IPS-15b (cell line): ENCODE measurements at regions not wholly inside any gene's neighbourhood (a gene's known extent, or its start where the extent isn't known, plus 50 kb on each side); places are given as distances from the start of the nearest gene placed in this dataset.

ENCODE experiments used
- H3K27me3 ChIP-seq: one replicate; pipeline ENCODE4 v1.6.1; 2013; ENCODE audit warnings: low read length; ENCODE audit not compliant: control insufficient read depth, insufficient read depth
- H3K36me3 ChIP-seq: one replicate; pipeline ENCODE4 v1.6.1; 2013; ENCODE audit warnings: low read length; ENCODE audit not compliant: control insufficient read depth, insufficient read depth
- H3K4me1 ChIP-seq: one replicate; pipeline ENCODE4 v1.6.1; 2013; ENCODE audit warnings: mild to moderate bottlenecking, low read length; ENCODE audit not compliant: control insufficient read depth, insufficient read depth
- H3K4me3 ChIP-seq: one replicate; pipeline ENCODE4 v1.5.1; 2013; ENCODE audit warnings: low read depth, low read length
- H3K9ac ChIP-seq: one replicate; pipeline ENCODE4 v1.6.1; 2013; ENCODE audit warnings: low read depth, mild to moderate bottlenecking, low read length
- H3K9me3 ChIP-seq: one replicate; pipeline ENCODE4 v1.6.1; 2013; ENCODE audit warnings: mild to moderate bottlenecking, low read length; ENCODE audit not compliant: control insufficient read depth, insufficient read depth

- Histone ChIP-seq H3K36me3 (no peaks in the 10 kb centered on the region), H3K27me3 (no peaks in the 10 kb centered on the region), H3K4me3 (no peak overlapping the region), H3K9me3 (no peaks in the 10 kb centered on the region), H3K4me1 (peaks cover 10% of the 10 kb centered on the region), H3K9ac (no peak overlapping the region)
These were observed 156.8 kb upstream of the GPR26 start for GRCh38 chr10:123509338-123509737.

- Histone ChIP-seq H3K4me1 (peaks cover 10% of the 10 kb centered on the region), H3K9me3 (no peaks in the 10 kb centered on the region), H3K9ac (no peak overlapping the region), H3K4me3 (no peak overlapping the region), H3K27me3 (no peaks in the 10 kb centered on the region), H3K36me3 (no peaks in the 10 kb centered on the region)
These were observed 153.0 kb upstream of the GPR26 start for GRCh38 chr10:123512901-123513775.

GRCh38 chr10:123513870-123514269 lies 152.3 kb upstream of the GPR26 start:
- no peaks in the 10 kb centered on the region for H3K36me3 ChIP-seq
- no peaks in the 10 kb centered on the region for H3K9me3 ChIP-seq
- no peak overlapping the region for H3K4me3 ChIP-seq
- no peak overlapping the region for H3K9ac ChIP-seq
- H3K4me1 ChIP-seq, result peaks cover 10% of the 10 kb centered on the region
- no peaks in the 10 kb centered on the region for H3K27me3 ChIP-seq

- Histone ChIP-seq H3K4me1 (peaks cover 10% of the 10 kb centered on the region), H3K4me3 (no peak overlapping the region), H3K9ac (no peak overlapping the region), H3K36me3 (no peaks in the 10 kb centered on the region), H3K9me3 (no peaks in the 10 kb centered on the region), H3K27me3 (no peaks in the 10 kb centered on the region)
These were observed 151.2 kb upstream of the GPR26 start for GRCh38 chr10:123514996-123515395.

GRCh38 chr10:123515661-123516060 lies 150.5 kb upstream of the GPR26 start:
- no peaks in the 10 kb centered on the region for H3K36me3 ChIP-seq
- no peak overlapping the region for H3K4me3 ChIP-seq
- H3K9ac ChIP-seq, result no peak overlapping the region
- H3K9me3 ChIP-seq, result no peaks in the 10 kb centered on the region
- no peaks in the 10 kb centered on the region for H3K27me3 ChIP-seq
- peaks cover 10% of the 10 kb centered on the region for H3K4me1 ChIP-seq

GRCh38 chr10:123516291-123516690 lies 149.9 kb upstream of the GPR26 start:
- H3K9ac ChIP-seq, result no peak overlapping the region
- no peaks in the 10 kb centered on the region for H3K9me3 ChIP-seq
- H3K27me3 ChIP-seq, result no peaks in the 10 kb centered on the region
- H3K4me1 ChIP-seq, result peaks cover 10% of the 10 kb centered on the region
- no peaks in the 10 kb centered on the region for H3K36me3 ChIP-seq
- H3K4me3 ChIP-seq, result no peak overlapping the region

- Histone ChIP-seq H3K36me3 (no peaks in the 10 kb centered on the region), H3K27me3 (no peaks in the 10 kb centered on the region), H3K4me3 (no peak overlapping the region), H3K4me1 (peaks cover 10% of the 10 kb centered on the region), H3K9ac (no peak overlapping the region), H3K9me3 (no peaks in the 10 kb centered on the region)
These were observed 148.7 kb upstream of the GPR26 start for GRCh38 chr10:123517426-123517825.

- Histone ChIP-seq H3K9me3 (no peaks in the 10 kb centered on the region), H3K27me3 (no peaks in the 10 kb centered on the region), H3K4me1 (peaks cover 10% of the 10 kb centered on the region)
These were observed 148.3 kb upstream of the GPR26 start for GRCh38 chr10:123517901-123518300.

GRCh38 chr10:123518765-123519164 lies 147.4 kb upstream of the GPR26 start:
- Histone ChIP-seq H3K27me3 (no peaks in the 10 kb centered on the region), H3K4me1 (peaks cover 5% of the 10 kb centered on the region), H3K9ac (no peak overlapping the region), H3K9me3 (no peaks in the 10 kb centered on the region), H3K36me3 (no peaks in the 10 kb centered on the region), H3K4me3 (no peak overlapping the region)

More at GRCh38 chr10:123517901-123518300, 148.3 kb upstream of the GPR26 start:
- Histone ChIP-seq H3K9ac (no peak overlapping the region), H3K36me3 (no peaks in the 10 kb centered on the region), H3K4me3 (no peak overlapping the region)

GRCh38 chr10:123519861-123520260 lies 146.3 kb upstream of the GPR26 start:
- no peaks in the 10 kb centered on the region for H3K4me1 ChIP-seq
- no peaks in the 10 kb centered on the region for H3K27me3 ChIP-seq
- H3K4me3 ChIP-seq, result no peak overlapping the region
- no peak overlapping the region for H3K9ac ChIP-seq
- H3K9me3 ChIP-seq, result no peaks in the 10 kb centered on the region
- no peaks in the 10 kb centered on the region for H3K36me3 ChIP-seq

GRCh38 chr10:123521076-123521475 lies 145.1 kb upstream of the GPR26 start:
- Histone ChIP-seq H3K9ac (no peak overlapping the region), H3K9me3 (no peaks in the 10 kb centered on the region), H3K36me3 (no peaks in the 10 kb centered on the region), H3K4me1 (no peaks in the 10 kb centered on the region), H3K27me3 (no peaks in the 10 kb centered on the region), H3K4me3 (no peak overlapping the region)

GRCh38 chr10:123521556-123521955 lies 144.6 kb upstream of the GPR26 start:
- H3K9me3 ChIP-seq, result no peaks in the 10 kb centered on the region
- H3K4me1 ChIP-seq, result no peaks in the 10 kb centered on the region
- H3K36me3 ChIP-seq, result no peaks in the 10 kb centered on the region
- H3K9ac ChIP-seq, result no peak overlapping the region
- no peaks in the 10 kb centered on the region for H3K27me3 ChIP-seq
- no peak overlapping the region for H3K4me3 ChIP-seq
